ENCODE measurements at regions not wholly inside any gene's neighbourhood (a gene's known extent, or its start where the extent isn't known, plus 50 kb on each side); places are given as distances from the start of the nearest gene placed in this dataset.

DNA sequence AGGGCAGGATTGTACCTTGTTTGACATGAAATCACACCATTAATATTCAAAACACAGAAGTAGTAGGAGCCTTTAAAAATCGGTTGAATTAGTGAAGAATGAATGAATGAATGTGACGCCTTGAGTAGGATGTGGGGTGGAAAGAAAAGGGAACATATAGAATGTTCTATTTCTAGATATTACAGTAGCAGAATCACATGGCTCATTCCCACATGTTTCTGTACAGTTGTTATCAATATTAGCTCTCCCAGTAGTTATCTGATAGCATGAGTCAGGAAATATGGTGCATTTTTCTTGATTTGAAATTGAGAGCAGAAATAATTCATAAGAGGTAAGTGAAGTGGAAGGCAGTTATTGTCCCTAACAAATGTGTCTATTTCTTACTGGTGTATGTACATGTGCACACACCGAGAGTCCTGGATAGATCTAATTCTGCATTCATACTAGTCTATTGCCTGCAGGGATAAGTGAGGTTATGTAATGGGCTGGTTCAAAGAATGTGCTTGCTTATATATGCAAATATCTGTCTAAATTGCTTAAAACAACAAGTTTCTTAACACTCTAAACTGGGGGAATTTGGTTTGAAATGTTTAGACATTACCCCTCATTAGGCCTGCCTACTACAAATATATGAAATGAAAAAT, 245.4 kb downstream of the EFCAB11 start:
- TF ChIP-seq PHB2 (IDR thresholded peaks at IDR 0.05; ENCODE audit: low read depth) (no peak), CTCF (IDR thresholded peaks at IDR 0.05 in 2 of 3, conservative IDR thresholded peaks at IDR 0.05 in 1 of 3; ENCODE audit: insufficient read depth in 2 of 3, low read depth in 1 of 3, low read length in 3 of 3) (no peak), KAT7 (CRISPR knock-in tag; IDR thresholded peaks at IDR 0.05; ENCODE audit: borderline replicate concordance) (no peak), BACH1 (tag; IDR thresholded peaks at IDR 0.05) (no peak), SPI1 (IDR thresholded peaks at IDR 0.05; ENCODE audit: borderline replicate concordance, low read depth, low read length) (no peak), KDM1A (IDR thresholded peaks at IDR 0.05) (no peak), ERF (CRISPR knock-in tag; IDR thresholded peaks at IDR 0.05) (no peak), POLR2A (conservative IDR thresholded peaks at IDR 0.05) (no peak), ZNF133 (CRISPR knock-in tag; IDR thresholded peaks at IDR 0.05) (no peak), MLLT1 (IDR thresholded peaks at IDR 0.05) (no peak), CREB1 (IDR thresholded peaks at IDR 0.05) (no peak), CREB1 (CRISPR knock-in tag; IDR thresholded peaks at IDR 0.05) (no peak), FOS (IDR thresholded peaks at IDR 0.05; ENCODE audit: extremely low read depth, insufficient read length) (no peak)
